KG1 (cell line): ENCODE measurements at regions not wholly inside any gene's neighbourhood (a gene's known extent, or its start where the extent isn't known, plus 50 kb on each side); places are given as distances from the start of the nearest gene placed in this dataset.
"Not testable (repeated sequence)": the region's sequence is repeated elsewhere in the genome, so short reads cannot be mapped to it uniquely, and the experiment has no call there.

Experiments
- DNase-seq: peaks from one replicate; lab custom pipeline; 2025; lab: John Stamatoyannopoulos, UW

DNA sequence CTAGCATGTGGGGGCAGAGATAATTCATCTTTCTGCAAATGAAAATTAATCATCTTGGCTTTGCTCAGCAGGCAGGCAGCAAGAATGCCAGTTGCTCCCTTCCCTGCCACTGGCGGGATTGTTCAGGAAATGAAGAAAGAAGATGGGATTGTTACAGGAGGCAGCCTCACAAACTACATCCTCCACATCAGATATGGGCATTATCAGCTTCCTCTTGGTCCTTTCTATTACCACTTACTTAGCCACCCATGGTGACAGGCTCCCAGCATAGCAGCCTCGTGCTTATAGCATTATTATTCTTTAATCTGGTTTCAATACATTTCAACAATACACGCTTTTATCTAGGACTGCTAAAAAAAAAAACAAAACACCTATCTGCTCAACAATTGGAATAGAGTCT lies 461.6 kb upstream of the ISX start:
- no peak for DNase-seq

DNA sequence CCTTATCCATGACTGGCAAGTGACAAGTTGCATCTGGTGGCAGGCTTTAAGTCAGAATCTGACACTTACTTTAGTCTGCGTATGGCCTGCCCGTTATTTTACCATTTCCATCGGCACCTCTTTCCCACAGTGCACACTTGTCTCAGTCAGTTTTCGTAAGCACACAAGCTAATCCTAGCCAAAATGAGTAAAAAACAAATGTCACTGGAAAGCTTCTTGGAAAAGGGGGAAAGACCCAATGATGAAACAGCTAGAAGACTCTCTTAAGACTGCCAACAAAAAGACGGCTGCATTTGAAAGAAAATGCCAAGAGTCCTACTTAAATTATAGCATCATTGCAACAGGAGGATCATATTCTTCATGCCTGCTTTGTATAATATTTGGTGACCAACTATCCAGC lies 457.9 kb upstream of the ISX start:
- DNase-seq, result no peak

GRCh38 chr22:34608540-34609115 lies 457.3 kb upstream of the ISX start:
- DNase-seq, result no peak

- no peak for DNase-seq
These were observed 456.3 kb upstream of the ISX start for GRCh38 chr22:34609646-34610045.

GRCh38 chr22:34620161-34620560 lies 445.8 kb upstream of the ISX start:
- no peak for DNase-seq

DNA sequence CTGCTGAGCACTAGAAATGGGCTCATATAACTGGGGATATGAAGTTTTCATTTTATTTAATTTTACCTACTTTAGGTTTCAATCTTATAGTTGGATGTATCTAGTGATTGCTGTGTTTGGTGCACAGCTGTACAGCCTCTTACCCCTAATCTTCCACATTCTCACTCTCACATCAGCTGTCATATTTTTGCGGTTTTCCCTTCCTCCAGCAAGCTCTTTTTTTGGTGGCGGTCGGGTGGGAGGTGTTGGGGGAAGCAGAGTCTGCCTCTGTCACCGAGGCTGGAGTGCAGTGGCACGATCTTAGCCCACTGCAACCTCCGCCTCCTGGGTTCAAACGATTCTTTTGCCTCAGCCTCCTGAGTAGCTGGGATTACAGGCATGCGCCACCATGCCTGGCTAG lies 445.1 kb upstream of the ISX start:
- DNase-seq, result no peak

DNA sequence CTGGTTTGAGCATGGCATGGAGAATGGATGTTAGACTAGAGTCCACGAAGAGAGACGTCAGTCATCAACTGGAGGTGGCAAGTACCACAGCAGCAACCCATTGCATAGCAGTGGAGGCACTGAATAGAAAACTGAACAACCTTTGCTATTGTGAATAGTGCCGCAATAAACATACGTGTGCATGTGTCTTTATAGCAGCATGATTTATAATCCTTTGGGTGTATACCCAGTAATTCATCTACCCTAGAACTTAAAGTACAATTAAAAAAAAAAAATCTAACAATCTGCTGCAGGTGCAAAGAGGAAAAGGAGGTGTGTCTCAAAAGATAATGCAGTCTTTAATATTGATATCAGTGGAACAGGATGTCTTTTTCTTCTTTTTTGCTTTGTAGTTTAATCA lies 443.4 kb upstream of the ISX start:
- DNase-seq, result no peak

DNA sequence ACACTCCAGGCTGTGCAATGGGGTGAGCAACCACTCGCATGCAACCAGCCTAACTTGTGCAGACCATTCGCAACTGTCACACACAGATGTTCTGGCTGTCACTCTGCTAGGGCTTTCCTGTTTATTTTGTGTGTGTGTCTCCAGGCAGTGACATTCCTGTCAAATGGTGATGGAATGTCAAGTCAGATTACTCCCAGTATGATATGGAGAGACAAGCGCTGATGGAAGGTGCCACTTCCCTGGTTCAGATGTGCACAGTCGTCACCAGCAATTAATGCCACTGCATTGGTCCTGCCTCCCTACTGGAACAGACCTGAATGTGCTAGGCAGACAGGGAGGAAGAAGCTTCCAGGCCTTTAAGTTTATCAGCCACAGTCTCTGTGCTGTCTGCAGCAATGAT lies 442.4 kb upstream of the ISX start:
- no peak for DNase-seq

DNA sequence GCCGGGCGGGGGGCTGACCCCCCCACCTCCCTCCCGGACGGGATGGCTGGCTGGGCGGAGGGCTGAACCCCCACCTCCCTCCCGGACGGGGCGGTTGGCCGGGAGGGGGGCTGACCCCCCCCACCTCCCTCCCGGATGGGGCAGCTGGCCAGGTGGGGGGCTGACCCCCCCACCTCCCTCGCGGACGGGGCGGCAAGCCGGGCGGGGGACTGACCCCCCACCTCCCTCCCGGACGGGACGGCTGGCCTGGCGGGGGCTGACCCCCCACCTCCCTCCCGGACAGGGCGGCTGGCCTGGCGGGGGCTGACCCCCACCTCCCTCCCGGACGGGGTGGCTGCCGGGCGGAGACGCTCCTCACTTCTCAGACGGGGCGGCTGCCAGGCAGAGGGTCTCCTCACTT lies 440.1 kb upstream of the ISX start:
- DNase-seq, result not testable (repeated sequence)

GRCh38 chr22:34638128-34638527 lies 427.8 kb upstream of the ISX start:
- no peak for DNase-seq

GRCh38 chr22:34639911-34640310 lies 426.0 kb upstream of the ISX start:
- no peak for DNase-seq

- no peak for DNase-seq
These were observed 420.6 kb upstream of the ISX start for GRCh38 chr22:34645375-34645774.

- DNase-seq, result no peak
These were observed 397.0 kb upstream of the ISX start for GRCh38 chr22:34669001-34669400.

DNA sequence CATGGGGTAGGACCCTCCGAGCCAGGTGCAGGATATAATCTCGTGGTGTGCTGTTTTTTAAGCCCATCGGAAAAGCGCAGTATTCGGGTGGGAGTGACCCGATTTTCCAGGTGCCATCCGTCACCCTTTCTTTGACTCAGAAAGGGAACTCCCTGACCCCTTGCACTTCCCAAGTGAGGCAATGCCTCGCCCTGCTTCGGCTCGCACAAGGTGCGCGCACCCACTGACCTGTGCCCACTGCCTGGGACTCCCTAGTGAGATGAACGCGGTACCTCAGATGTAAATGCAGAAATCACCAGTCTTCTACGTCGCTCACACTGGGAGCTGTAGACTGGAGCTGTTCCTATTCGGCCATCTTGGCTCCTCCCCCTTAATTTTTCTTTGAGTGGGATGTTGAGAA lies 382.9 kb upstream of the ISX start:
- DNase-seq, result not testable (repeated sequence)

- DNase-seq, result not testable (repeated sequence)
These were observed 381.7 kb upstream of the ISX start for GRCh38 chr22:34684278-34684677.

DNA sequence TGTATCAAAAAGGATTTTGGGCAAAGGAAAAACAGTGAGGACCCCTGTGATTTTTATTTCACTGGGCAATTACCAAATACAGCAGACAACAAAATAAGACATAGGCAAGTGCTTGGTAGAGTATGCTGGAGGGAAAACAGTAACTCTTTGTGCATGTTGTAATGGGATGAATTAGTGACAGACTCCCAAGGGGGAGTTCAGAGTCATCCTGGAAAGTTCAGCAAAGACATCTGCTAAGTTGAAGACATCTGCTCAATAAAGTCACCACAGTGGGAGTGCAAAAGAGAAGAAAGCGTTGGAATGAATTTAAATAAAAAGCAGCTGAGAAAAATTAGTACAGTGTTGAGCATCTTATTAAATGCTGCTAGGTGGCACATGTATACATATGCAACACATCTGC lies 378.8 kb upstream of the ISX start:
- DNase-seq, result no peak

DNA sequence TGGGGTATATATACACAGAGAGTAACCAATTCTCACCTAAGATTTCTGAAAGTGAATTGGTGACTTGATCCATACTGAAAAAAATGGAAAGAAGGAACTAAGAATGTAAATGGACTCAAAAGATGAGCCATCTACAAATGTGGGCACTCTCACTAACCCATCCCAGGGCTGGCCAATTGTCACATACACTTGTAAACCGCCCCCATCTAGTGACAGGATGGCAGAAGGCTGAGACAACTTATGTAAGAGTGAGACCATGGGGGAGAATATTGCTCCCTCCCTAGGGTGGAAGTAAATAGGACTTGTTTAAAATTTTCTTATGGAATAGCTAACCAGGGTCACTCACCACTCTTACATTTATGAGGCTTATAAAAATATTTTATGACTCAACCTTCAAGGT lies 377.1 kb upstream of the ISX start:
- no peak for DNase-seq

- DNase-seq, result no peak
These were observed 369.4 kb upstream of the ISX start for GRCh38 chr22:34696557-34696956.

DNA sequence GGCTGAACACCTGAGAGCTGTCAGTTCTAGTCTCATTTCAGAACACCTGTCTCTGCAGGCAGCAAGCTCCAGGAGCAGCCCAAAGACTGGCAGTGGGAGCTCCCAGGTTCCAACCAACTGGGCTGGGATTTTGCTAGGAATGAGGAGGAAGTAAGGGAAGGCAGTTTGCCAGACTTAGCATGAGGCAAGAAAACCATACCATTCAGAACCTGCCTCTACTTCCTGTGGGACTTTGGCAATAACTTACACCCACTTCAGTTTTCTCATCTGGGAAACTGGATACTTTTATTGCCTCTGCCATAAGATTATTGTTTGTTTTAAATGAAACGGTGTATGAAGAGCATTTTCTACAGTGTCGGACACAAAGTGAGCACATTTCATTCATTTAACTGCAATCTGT lies 363.7 kb upstream of the ISX start:
- DNase-seq, result no peak

- no peak for DNase-seq
These were observed 356.3 kb upstream of the ISX start for GRCh38 chr22:34709641-34710040.

GRCh38 chr22:34722901-34723300 lies 343.1 kb upstream of the ISX start:
- no peak for DNase-seq

GRCh38 chr22:34736081-34736480 lies 329.9 kb upstream of the ISX start:
- DNase-seq, result no peak

GRCh38 chr22:34738661-34739400 lies 327.1 kb upstream of the ISX start:
- DNase-seq, result no peak

DNA sequence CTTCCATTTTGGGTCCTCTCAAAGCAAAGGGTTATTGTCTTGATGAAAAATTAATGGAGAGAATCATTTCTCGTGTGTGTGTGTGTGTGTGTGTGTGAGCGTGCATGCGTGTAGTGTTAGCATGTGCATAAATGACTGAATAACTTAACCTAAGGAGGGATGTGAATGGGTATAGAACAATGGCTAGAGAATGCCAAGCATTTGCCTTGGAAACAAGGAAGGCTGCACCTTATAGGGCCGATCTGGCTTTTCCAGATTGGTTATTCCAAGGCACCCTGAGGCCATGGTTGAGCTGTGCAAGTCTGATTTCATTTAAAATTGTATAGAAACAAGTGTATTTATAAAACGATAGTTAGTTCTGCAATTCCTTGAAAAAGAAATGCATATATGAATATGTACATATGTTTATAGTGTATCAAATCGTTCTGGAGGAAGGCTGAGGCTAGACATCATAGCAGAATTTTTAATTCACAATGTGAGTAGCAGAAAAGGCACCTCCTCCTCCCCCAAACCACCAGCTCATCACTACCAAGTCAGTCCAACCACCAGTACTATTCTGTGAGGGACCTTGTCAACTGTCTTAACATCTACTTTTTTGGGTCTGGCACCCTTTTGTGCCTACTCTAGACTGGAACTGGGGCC lies 322.7 kb upstream of the ISX start:
- no peak for DNase-seq
